Parathyroid adenoma (tissue), 2 donors: ENCODE measurements at regions not wholly inside any gene's neighbourhood (a gene's known extent, or its start where the extent isn't known, plus 50 kb on each side); places are given as distances from the start of the nearest gene placed in this dataset.

Experiments
- H2AFZ ChIP-seq: fragments of 300-600 bp; sonication (generic); one replicate; pipeline ENCODE4 v1.7.0; 2017; ENCODE audit warnings: antibody characterized with exemption, mild to moderate bottlenecking
- H3K27ac ChIP-seq: fragments of 300-600 bp; sonication (generic); one replicate; pipeline ENCODE4 v1.7.0; 2017
- H3K27me3 ChIP-seq: fragments of 300-600 bp; sonication (generic); one replicate; pipeline ENCODE4 v1.7.0; 2017; ENCODE audit warnings: low read length; ENCODE audit not compliant: control insufficient read depth, insufficient read depth
- H3K36me3 ChIP-seq: fragments of 300-600 bp; sonication (generic); one replicate; pipeline ENCODE4 v1.7.0; 2017; ENCODE audit warnings: low read length; ENCODE audit not compliant: control insufficient read depth, insufficient read depth
- H3K4me1 ChIP-seq: fragments of 300-600 bp; sonication (generic); one replicate; pipeline ENCODE4 v1.7.0; 2017; ENCODE audit warnings: control low read depth
- H3K4me2 ChIP-seq: fragments of 300-600 bp; sonication (generic); one replicate; pipeline ENCODE4 v1.7.0; 2017; ENCODE audit warnings: low read length
- H3K4me3 ChIP-seq: fragments of 300-600 bp; sonication (generic); one replicate; pipeline ENCODE4 v1.7.0; 2017; ENCODE audit warnings: low read depth, low read length
- H3K79me2 ChIP-seq: fragments of 300-600 bp; sonication (generic); one replicate; pipeline ENCODE4 v1.7.0; 2017; ENCODE audit warnings: control low read depth
- H3K9ac ChIP-seq: fragments of 300-600 bp; sonication (generic); one replicate; pipeline ENCODE4 v1.7.0; 2017; ENCODE audit warnings: mild to moderate bottlenecking
- H3K9me3 ChIP-seq: fragments of 300-600 bp; sonication (generic); one replicate; pipeline ENCODE4 v1.7.0; 2017; ENCODE audit warnings: low read length; ENCODE audit not compliant: control insufficient read depth
- CTCF ChIP-seq: fragments of 300-600 bp; sonication (generic); IDR thresholded peaks from one replicate; pipeline ENCODE4 v1.7.0; 2017; ENCODE audit warnings: antibody characterized with exemption, mild to moderate bottlenecking
- donor health status: primary hyperparathyroidism.

DNA sequence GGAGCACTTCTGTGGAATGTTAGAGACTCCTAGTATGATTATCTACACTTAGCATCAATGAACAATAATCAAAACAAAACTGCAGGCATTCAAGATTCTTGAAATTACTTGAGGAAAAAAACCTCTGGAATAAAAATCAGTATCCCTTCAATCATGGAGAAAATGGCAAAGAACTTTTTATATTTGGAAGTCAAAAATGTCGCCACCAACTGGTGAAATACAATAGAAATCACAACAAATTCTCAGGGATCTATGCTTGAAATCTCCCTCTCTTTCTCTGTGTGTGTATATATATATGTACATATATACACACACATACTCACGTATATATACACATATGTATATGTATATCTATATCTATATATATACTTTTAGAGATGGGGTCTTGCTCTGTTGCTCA lies 378.9 kb upstream of the ALCAM start:
- TF ChIP-seq CTCF: no peak
- Histone ChIP-seq H3K27me3 (no peaks in the 10 kb centered on the region), H3K9ac (no peak overlapping the region), H3K4me2 (no peak overlapping the region), H3K27ac (no peak overlapping the region), H3K4me3 (no peak overlapping the region), H3K9me3 (no peaks in the 10 kb centered on the region), H3K79me2 (no peaks in the 10 kb centered on the region), H3K36me3 (no peaks in the 10 kb centered on the region), H3K4me1 (no peaks in the 10 kb centered on the region), H2AFZ (no peak overlapping the region)

GRCh38 chr3:104988496-104988895 lies 378.2 kb upstream of the ALCAM start:
- Histone ChIP-seq H3K79me2 (no peaks in the 10 kb centered on the region), H3K27ac (no peak overlapping the region), H3K9me3 (no peaks in the 10 kb centered on the region), H3K27me3 (no peaks in the 10 kb centered on the region), H2AFZ (no peak overlapping the region), H3K4me3 (no peak overlapping the region), H3K4me2 (no peak overlapping the region), H3K4me1 (no peaks in the 10 kb centered on the region), H3K36me3 (no peaks in the 10 kb centered on the region), H3K9ac (no peak overlapping the region)
- no peak for TF ChIP-seq CTCF

- Histone ChIP-seq H3K27ac (no peak overlapping the region), H3K27me3 (no peaks in the 10 kb centered on the region), H3K9ac (no peak overlapping the region), H3K4me3 (no peak overlapping the region), H3K79me2 (no peaks in the 10 kb centered on the region), H3K4me1 (no peaks in the 10 kb centered on the region), H3K9me3 (no peaks in the 10 kb centered on the region), H3K4me2 (no peak overlapping the region), H2AFZ (no peak overlapping the region), H3K36me3 (no peaks in the 10 kb centered on the region)
- TF ChIP-seq CTCF: no peak
Observed at GRCh38 chr3:104989878-104990277, 376.8 kb upstream of the ALCAM start.

GRCh38 chr3:104990758-104991157 lies 376.0 kb upstream of the ALCAM start:
- no peak overlapping the region for H2AFZ ChIP-seq
- no peak overlapping the region for H3K4me3 ChIP-seq
- no peak overlapping the region for H3K9ac ChIP-seq
- H3K4me1 ChIP-seq: no peaks in the 10 kb centered on the region
- H3K79me2 ChIP-seq: no peaks in the 10 kb centered on the region
- H3K9me3 ChIP-seq: no peaks in the 10 kb centered on the region
- no peak for TF ChIP-seq CTCF
- H3K27me3 ChIP-seq: no peaks in the 10 kb centered on the region
- no peaks in the 10 kb centered on the region for H3K36me3 ChIP-seq
- H3K27ac ChIP-seq: no peak overlapping the region
- H3K4me2 ChIP-seq: no peak overlapping the region

- Histone ChIP-seq H3K4me2 (no peak overlapping the region), H3K9ac (no peak overlapping the region), H3K79me2 (no peaks in the 10 kb centered on the region)
Observed at GRCh38 chr3:104992676-104993075, 374.0 kb upstream of the ALCAM start.

More at GRCh38 chr3:104992676-104993075, 374.0 kb upstream of the ALCAM start:
- Histone ChIP-seq H3K4me3 (no peak overlapping the region), H3K36me3 (no peaks in the 10 kb centered on the region), H3K9me3 (no peaks in the 10 kb centered on the region), H2AFZ (no peak overlapping the region), H3K4me1 (no peaks in the 10 kb centered on the region), H3K27me3 (no peaks in the 10 kb centered on the region), H3K27ac (no peak overlapping the region)
- no peak for TF ChIP-seq CTCF
